ENCODE measurements at regions not wholly inside any gene's neighbourhood (a gene's known extent, or its start where the extent isn't known, plus 50 kb on each side); places are given as distances from the start of the nearest gene placed in this dataset.
"Not testable (repeated sequence)": the region's sequence is repeated elsewhere in the genome, so short reads cannot be mapped to it uniquely, and the experiment has no call there.

GRCh38 chr5:20370061-20370460, 382.1 kb upstream of the CDH18 start:
- DNase-seq (ENCODE audit: low read depth) = no peak

DNA sequence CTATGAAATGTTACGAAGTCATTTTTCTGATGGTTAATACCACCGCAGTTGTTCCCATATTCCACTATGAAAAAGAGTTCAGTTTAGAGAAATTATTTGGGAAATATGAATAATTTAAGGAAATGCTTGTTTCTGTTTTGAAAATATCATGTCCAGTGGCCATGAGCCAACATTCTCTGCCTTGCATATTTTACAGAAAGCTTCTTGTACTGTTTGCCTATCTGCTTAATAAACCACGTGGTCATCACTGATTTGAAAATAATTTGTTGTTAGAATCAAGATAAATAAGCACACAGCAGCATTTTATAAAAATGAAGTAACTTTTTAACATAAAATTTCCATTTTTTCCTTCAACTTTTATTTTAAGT, 381.5 kb upstream of the CDH18 start:
- DNase-seq (ENCODE audit: low read depth) = no peak

DNA sequence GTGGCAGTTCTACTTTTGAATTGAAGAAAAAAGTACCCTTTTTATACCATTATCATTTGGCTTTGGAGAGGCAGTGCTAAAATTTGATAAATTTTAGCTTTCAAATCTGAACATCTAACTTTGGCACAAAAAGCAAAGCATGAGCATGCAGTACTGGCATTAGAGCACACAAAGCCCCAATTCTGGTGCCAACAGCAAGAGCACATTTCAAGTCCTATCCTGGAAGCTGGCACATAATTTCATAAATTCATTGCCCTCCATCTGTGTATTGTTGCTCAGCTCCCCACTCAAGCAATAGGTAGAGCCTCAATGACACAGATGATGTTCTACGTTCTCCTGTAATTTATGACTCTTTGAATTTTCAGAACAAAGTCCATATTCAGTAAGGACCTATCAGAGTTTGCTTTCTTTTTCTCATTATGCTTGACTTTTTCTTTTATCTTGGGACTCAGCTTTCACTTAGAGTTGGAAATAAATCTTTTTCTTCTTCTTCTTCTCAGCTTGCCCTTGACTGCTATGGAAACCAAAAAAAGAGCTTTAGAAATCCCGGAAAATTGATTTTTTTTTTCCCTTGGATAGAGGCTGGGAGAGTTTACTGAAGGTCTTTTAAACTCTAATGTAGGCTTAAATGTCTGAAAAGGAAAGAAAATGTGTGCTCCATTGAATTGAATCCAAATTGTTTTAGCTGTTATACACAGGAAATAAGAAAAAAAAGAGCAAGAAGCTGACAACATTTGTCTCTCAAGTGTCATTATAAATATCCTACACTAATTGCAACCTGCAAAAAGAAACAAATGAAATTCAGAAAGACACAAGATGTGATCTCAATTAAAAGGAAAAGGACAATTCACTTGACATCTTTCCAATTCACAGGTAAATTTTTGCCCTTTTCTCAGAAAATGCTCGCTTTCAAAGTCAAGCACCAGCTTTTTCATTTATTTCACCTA, 380.8 kb upstream of the CDH18 start:
- no peak for DNase-seq (ENCODE audit: low read depth)

DNA sequence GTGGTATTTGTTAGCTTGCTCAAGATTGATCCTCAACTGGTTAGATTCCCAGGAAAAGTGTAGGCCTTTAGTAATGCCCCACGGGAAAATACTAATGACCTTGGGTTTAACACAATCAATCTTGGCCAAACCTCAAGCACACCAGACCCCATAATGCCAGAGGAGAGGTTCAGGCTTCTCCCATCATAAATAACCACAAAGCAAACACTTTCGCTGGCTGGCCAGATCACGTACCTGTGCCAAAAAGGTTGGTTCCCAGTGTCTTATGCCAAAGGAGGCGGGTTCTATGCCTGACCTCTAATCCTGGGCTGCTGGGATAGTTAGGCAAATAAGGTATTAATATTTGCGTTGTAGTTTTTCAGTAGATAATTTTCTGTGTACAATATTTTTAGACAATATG, 379.2 kb upstream of the CDH18 start:
- no peak for DNase-seq (ENCODE audit: low read depth)

DNA sequence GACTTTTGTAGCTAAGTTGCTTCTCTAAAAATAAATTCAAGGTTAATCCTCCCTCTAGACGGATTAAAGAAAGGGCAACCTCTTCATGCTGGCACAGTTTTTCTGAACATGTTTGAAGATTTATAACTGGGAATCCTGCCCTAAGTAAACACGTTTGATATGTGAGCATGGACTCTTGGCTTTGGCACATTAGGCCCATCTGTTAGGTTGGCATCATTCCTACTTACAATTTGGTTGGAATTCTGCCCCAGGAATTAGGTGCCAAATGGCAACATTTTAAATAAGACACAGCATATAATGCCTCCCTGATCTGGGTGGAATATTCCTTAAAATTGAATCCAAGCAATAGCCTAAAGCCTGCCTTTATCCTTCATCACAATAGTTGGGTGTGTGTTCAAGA, 372.3 kb upstream of the CDH18 start:
- no peak for DNase-seq (ENCODE audit: low read depth)

DNA sequence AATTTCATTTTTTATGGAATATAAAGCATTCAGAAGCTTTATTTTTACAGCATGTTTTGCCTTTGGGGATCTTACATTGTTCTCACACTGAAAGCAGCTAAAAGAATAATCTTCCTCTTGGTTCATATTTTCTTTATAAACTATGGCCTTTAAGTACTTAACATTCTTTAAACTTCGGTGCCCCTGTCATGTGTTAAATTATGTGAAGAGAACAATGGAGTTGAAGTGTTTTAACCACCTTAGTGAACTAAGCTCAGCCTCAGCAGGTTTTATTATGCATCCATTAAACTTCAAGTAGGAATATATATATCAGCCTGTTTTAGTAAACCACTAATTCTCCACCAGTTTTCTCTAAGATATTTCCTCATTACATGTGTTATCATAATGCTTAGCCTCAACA, 371.4 kb upstream of the CDH18 start:
- DNase-seq (ENCODE audit: low read depth) = no peak

GRCh38 chr5:20353499-20353898, 365.5 kb upstream of the CDH18 start:
- DNase-seq (ENCODE audit: low read depth) = no peak

DNA sequence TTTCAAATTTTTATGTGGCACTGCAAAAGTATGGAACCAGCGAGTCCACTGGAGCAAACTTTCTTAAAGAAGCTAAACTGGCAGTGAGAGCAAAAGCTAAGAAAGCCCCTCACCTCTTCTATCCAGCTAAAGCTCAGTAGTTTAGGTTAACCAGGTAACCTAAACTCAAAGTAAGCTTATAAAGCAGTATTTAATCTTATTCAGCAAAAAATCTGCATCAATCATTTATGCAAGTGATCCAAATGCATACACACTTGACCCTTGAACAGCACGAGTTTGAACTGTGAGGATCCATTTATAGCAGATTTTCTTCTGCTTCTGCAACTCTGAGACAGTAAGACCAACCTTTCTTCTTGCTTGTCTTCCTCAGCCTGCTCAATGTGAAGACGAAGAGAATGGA, 363.8 kb upstream of the CDH18 start:
- no peak for DNase-seq (ENCODE audit: low read depth)

DNA sequence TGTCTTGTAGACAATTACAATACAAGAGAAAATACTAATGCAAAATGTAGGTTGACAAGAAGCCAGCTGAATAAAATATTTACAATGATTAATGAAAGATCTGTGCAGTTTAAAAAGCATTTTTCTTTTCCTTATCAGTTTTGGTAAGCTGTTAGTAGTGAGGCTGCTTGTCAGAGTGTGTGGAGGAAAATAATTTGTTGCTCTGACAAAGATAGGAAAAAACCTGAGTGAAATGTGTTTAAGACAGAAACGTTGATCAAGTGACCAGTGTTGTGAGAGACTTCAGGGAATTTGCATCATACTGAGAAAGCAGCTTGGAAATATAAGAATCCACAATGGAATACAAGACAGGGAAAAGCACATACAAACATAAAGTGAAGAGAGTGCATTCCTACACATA, 360.3 kb upstream of the CDH18 start:
- no peak for DNase-seq (ENCODE audit: low read depth)

DNA sequence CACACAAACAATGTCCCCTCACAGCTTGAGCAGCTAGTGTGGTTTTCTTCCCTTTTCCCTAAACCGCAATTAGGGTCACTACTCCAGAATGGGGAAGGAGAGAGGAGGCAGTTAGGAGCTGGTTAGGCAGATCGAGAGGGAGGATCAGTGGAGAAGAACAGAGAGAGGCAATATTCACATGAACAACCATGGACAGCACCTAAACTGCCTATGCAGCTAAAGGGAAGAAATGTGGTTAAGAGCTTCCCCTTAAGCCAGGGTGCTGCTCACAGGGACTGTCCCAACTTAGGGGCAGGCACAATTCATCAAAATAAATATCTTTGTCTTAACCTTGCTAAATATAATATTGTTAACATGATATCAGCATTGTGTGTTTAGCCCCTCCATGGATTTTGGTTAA, 359.3 kb upstream of the CDH18 start:
- no peak for DNase-seq (ENCODE audit: low read depth)

GRCh38 chr5:20340126-20340525, 352.1 kb upstream of the CDH18 start:
- no peak for DNase-seq (ENCODE audit: low read depth)

- no peak for DNase-seq (ENCODE audit: low read depth)
These were observed 348.0 kb upstream of the CDH18 start for GRCh38 chr5:20335978-20336377.

GRCh38 chr5:20331826-20332225, 343.8 kb upstream of the CDH18 start:
- DNase-seq (ENCODE audit: low read depth) = no peak

- DNase-seq (ENCODE audit: low read depth) = no peak
These were observed 335.3 kb upstream of the CDH18 start for GRCh38 chr5:20323323-20323722.

DNA sequence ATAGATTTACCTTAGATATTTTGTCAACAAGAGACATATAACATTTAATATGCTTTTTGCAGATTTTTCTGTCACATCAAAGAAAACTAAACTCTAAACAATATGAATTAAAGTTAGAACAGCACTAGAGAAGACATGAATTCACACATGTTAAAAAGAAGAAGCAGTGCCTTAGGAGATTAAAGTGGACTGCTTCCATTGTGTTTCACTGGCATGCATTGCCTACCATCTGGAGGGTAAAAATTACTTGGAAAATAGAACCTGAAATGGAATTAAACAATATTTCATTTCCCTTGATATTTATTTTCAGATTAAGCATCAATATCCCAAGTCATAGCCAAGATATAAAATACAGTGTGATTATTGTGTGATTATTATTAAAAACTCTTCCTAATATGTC, 319.4 kb upstream of the CDH18 start:
- DNase-seq (ENCODE audit: low read depth) = no peak

GRCh38 chr5:20305463-20305862, 317.5 kb upstream of the CDH18 start:
- DNase-seq (ENCODE audit: low read depth) = no peak

GRCh38 chr5:20304570-20304969, 316.6 kb upstream of the CDH18 start:
- not testable (repeated sequence) for DNase-seq (ENCODE audit: low read depth)

DNA sequence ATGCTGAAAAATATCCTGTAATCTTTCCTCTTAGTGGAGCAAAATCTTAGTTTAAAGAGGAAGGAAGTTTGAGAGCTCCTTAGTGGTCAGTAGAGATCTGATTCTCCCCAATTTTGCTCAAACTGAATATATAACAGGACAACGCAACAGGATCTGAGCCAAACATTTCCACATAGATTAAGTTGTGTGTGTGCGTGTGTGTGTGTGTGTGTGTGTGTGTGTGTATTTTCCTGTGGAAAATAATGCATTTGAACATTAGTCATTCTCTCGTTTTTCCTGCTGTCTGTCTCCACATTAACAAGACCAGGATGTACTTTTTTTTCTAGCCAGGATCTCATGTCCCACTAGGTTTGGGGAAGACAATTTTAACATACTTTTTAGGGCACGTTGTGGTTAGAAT, 312.1 kb upstream of the CDH18 start:
- no peak for DNase-seq (ENCODE audit: low read depth)

GRCh38 chr5:20294696-20295095, 306.7 kb upstream of the CDH18 start:
- no peak for DNase-seq (ENCODE audit: low read depth)

- DNase-seq (ENCODE audit: low read depth) = no peak
These were observed 303.8 kb upstream of the CDH18 start for GRCh38 chr5:20291766-20292165.

GRCh38 chr5:20287640-20288039, 299.6 kb upstream of the CDH18 start:
- DNase-seq (ENCODE audit: low read depth) = no peak

DNA sequence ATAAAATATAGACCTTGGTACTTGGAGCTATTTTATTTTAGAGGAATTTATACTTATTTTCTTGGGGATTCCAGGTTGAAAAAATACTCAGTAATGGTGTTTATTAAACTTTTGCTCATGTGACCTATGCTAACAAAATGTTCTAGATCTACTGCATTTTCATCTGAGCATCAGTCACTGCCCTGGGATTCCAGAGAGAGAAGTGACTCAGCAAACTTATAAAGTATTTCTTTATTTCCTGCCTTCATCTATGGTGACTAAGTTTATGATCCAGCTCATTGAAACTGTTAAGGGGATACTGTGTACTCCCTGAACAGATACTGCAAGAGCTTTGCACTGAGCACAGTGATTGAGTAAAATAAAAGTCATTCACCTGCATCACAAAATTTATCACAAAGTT, 298.5 kb upstream of the CDH18 start:
- peak; percentile 35 for DNase-seq (ENCODE audit: low read depth)

- no peak for DNase-seq (ENCODE audit: low read depth)
These were observed 288.9 kb upstream of the CDH18 start for GRCh38 chr5:20276959-20277263.

Measured in non-pigmented ciliary epithelial cell (primary cell).